Hematopoietic multipotent progenitor cell treated with erythropoietin and hydrocortisone succinate and interleukin-3 and kit ligand, for 8 days (in vitro differentiated cells): ENCODE measurements at regions not wholly inside any gene's neighbourhood (a gene's known extent, or its start where the extent isn't known, plus 50 kb on each side); places are given as distances from the start of the nearest gene placed in this dataset.

Source experiments
- DNase-seq: peaks from one replicate; pipeline ENCODE4 v3.0.0-alpha.2; 2015

GRCh38 chr4:13316354-13316753 is 167.8 kb downstream of the RAB28 start:
- no peak for DNase-seq

- DNase-seq: no peak
Observed at GRCh38 chr4:13313856-13314255, 170.3 kb downstream of the RAB28 start.

- no peak for DNase-seq
Observed at GRCh38 chr4:13312264-13312663, 171.9 kb downstream of the RAB28 start.

GRCh38 chr4:13309751-13310150 is 174.4 kb downstream of the RAB28 start:
- no peak for DNase-seq

GRCh38 chr4:13306356-13306755 is 177.8 kb downstream of the RAB28 start:
- no peak for DNase-seq

GRCh38 chr4:13302876-13303275 is 181.3 kb downstream of the RAB28 start:
- DNase-seq: no peak

GRCh38 chr4:13299343-13299742 is 184.8 kb downstream of the RAB28 start:
- no peak for DNase-seq

- no peak for DNase-seq
Observed at GRCh38 chr4:13298655-13299054, 185.5 kb downstream of the RAB28 start.

- no peak for DNase-seq
Observed at GRCh38 chr4:13296986-13297385, 187.2 kb downstream of the RAB28 start.

- DNase-seq: no peak
Observed at GRCh38 chr4:13294961-13295605, 189.1 kb downstream of the RAB28 start.

- no peak for DNase-seq
Observed at GRCh38 chr4:13292372-13292771, 191.8 kb downstream of the RAB28 start.

- DNase-seq: no peak
Observed at GRCh38 chr4:13289391-13289790, 194.7 kb downstream of the RAB28 start.

- no peak for DNase-seq
Observed at GRCh38 chr4:13285336-13285735, 198.8 kb downstream of the RAB28 start.

- DNase-seq: no peak
Observed at GRCh38 chr4:13284932-13285331, 199.2 kb downstream of the RAB28 start.

GRCh38 chr4:13276357-13276756 is 207.8 kb downstream of the RAB28 start:
- no peak for DNase-seq

- DNase-seq: no peak
Observed at GRCh38 chr4:13268703-13269102, 215.4 kb downstream of the RAB28 start.

- no peak for DNase-seq
Observed at GRCh38 chr4:13268165-13268564, 216.0 kb downstream of the RAB28 start.

- DNase-seq: no peak
Observed at GRCh38 chr4:13267091-13267490, 217.0 kb downstream of the RAB28 start.

GRCh38 chr4:13266687-13267086 is 217.5 kb downstream of the RAB28 start:
- DNase-seq: no peak

- DNase-seq: no peak
Observed at GRCh38 chr4:13263967-13264525, 220.1 kb downstream of the RAB28 start.

GRCh38 chr4:13262816-13263215 is 221.3 kb downstream of the RAB28 start:
- DNase-seq: no peak

GRCh38 chr4:13261486-13262257 is 222.5 kb downstream of the RAB28 start:
- no peak for DNase-seq

- no peak for DNase-seq
Observed at GRCh38 chr4:13260513-13260912, 223.6 kb downstream of the RAB28 start.

GRCh38 chr4:13250263-13250662 is 233.9 kb downstream of the RAB28 start:
- DNase-seq: no peak
